Small intestine (tissue), 7 donors: ENCODE measurements at regions not wholly inside any gene's neighbourhood (a gene's known extent, or its start where the extent isn't known, plus 50 kb on each side); places are given as distances from the start of the nearest gene placed in this dataset.
"Not testable (repeated sequence)": the region's sequence is repeated elsewhere in the genome, so short reads cannot be mapped to it uniquely, and the experiment has no call there.

ENCODE experiments used
- DNase-seq, 2 donors: peaks; one replicate each; pipeline versions ENCODE4 v3.0.0 to v3.0.0-alpha.2; 2013
- FAIRE-seq: peaks from 2 replicates; lab custom pipeline; 2012; peaks lifted over from hg19 to GRCh38; lab: Jason Lieb, UNC
- H3K27ac ChIP-seq, 3 donors: one replicate each; pipeline ENCODE4 v1.5.1; 2013; ENCODE audit warnings: low read length in 2 of 3, mild to moderate bottlenecking in 2 of 3, control low read depth in 1 of 3, inconsistent platforms in 1 of 3, low read depth in 1 of 3, moderate library complexity in 1 of 3
- H3K27me3 ChIP-seq, 3 donors: one replicate each; pipeline ENCODE4 v1.6.1; 2013; ENCODE audit warnings: low read length in 3 of 3, inconsistent platforms in 1 of 3; ENCODE audit not compliant: control insufficient read depth in 3 of 3, insufficient read depth in 3 of 3
- H3K36me3 ChIP-seq, 3 donors: one replicate each; pipeline ENCODE4 v1.6.1; 2013; ENCODE audit warnings: low read length in 3 of 3, inconsistent platforms in 1 of 3, low read depth in 1 of 3, mild to moderate bottlenecking in 1 of 3, moderate library complexity in 1 of 3; ENCODE audit not compliant: control insufficient read depth in 3 of 3, insufficient read depth in 2 of 3
- H3K4me1 ChIP-seq, 3 donors: one replicate each; pipeline ENCODE4 v1.6.1; 2013; ENCODE audit warnings: low read length in 2 of 3, inconsistent platforms in 1 of 3, low read depth in 1 of 3, mild to moderate bottlenecking in 1 of 3, moderate library complexity in 1 of 3; ENCODE audit not compliant: control insufficient read depth in 3 of 3, insufficient read depth in 2 of 3
- H3K4me3 ChIP-seq, 3 donors: one replicate each; pipeline ENCODE4 v1.5.1; 2013; ENCODE audit warnings: low read length in 3 of 3, control low read depth in 1 of 3, inconsistent platforms in 1 of 3, low read depth in 1 of 3, mild to moderate bottlenecking in 1 of 3, moderate library complexity in 1 of 3
- H3K9me3 ChIP-seq, 2 donors: one replicate each; pipeline ENCODE4 v1.6.1; 2013; ENCODE audit warnings: low read depth in 1 of 2, low read length in 1 of 2; ENCODE audit not compliant: control insufficient read depth in 2 of 2, insufficient read depth in 1 of 2
- WGBS, 3 donors: extraction: QIAGEN DNeasy Blood & Tissue Kit; methylation state at CpG; one replicate each; pipeline ENCODE4 v1.1.7; 2013; 5-methylcytosine and 5-hydroxymethylcytosine counted together
- donor health status: healthy with polysubstance abuse.
- donor health status: control.
- donor health status: control.
- donor health status: Bipolar disorder and iron deficiency.
- donor health status: healthy.

DNA sequence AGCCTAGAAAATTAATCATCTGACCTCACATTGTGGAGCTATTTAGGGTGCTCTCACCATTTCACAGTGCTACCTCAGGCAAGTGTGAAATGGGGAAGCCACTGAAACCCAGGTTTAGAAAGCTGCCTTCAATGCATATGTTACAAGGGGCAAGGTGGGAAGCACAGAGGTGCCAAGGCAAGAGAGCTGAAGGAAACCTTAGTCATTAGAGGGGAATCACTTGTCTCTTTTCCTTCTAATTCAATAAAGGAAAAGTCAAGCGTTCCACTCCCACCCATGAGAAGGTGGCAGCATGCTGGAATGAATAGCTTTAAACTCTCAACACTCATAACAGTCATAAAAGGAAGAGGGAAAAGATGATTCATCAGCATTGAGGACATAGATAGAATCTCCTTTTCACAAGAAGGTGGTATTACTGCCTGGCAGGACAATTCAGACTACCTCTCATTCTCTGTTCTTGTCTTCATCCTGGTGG, 251.9 kb upstream of the IRAK1BP1 start:
- no peaks in the 10 kb centered on the region for H3K27me3 ChIP-seq
- no peaks in the 10 kb centered on the region for H3K4me1 ChIP-seq
- FAIRE-seq, result no peak
- no peak overlapping the region for H3K27ac ChIP-seq
- H3K36me3 ChIP-seq, result no peaks in the 10 kb centered on the region
- no peak for DNase-seq
- 65 to 100% (median 79%) methylated on average over 1 of the region's 1 CpG for WGBS, 3 donors
- H3K4me3 ChIP-seq, result no peak overlapping the region
- no peaks in the 10 kb centered on the region for H3K9me3 ChIP-seq

- Histone ChIP-seq H3K4me1 (no peaks in the 10 kb centered on the region), H3K4me3 (no peak overlapping the region), H3K36me3 (no peaks in the 10 kb centered on the region), H3K9me3 (no peaks in the 10 kb centered on the region), H3K27me3 (no peaks in the 10 kb centered on the region), H3K27ac (no peak overlapping the region)
- DNase-seq (no peak), FAIRE-seq (no peak)
- WGBS, 3 donors, result 30 to 56% (median 43%) methylated on average over 2 of the region's 2 CpGs
Measured at GRCh38 chr6:78618970-78619369, 248.4 kb upstream of the IRAK1BP1 start.

DNA sequence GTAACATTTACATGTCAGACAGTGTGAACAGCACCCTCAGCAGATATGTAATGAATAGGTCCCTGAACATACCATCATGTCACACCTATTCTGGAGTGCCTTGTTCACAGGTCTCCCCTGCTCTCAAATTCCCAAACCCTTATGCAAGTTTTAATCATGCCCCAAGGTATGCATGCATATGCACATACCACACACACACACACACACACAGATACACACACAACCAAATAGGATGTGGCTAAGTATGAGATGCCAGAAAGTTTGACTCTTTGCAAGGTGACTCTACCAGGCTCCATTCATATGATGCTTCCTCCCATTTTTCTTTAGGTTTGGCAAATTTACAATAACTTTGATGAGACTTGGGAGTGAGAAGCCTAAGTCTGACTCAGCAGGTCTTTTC, 243.8 kb upstream of the IRAK1BP1 start:
- Histone ChIP-seq H3K27me3 (no peaks in the 10 kb centered on the region), H3K4me1 (no peaks in the 10 kb centered on the region), H3K9me3 (no peaks in the 10 kb centered on the region), H3K36me3 (no peaks in the 10 kb centered on the region), H3K27ac (no peak overlapping the region), H3K4me3 (no peak overlapping the region)
- no peak for DNase-seq
- FAIRE-seq, result no peak

DNA sequence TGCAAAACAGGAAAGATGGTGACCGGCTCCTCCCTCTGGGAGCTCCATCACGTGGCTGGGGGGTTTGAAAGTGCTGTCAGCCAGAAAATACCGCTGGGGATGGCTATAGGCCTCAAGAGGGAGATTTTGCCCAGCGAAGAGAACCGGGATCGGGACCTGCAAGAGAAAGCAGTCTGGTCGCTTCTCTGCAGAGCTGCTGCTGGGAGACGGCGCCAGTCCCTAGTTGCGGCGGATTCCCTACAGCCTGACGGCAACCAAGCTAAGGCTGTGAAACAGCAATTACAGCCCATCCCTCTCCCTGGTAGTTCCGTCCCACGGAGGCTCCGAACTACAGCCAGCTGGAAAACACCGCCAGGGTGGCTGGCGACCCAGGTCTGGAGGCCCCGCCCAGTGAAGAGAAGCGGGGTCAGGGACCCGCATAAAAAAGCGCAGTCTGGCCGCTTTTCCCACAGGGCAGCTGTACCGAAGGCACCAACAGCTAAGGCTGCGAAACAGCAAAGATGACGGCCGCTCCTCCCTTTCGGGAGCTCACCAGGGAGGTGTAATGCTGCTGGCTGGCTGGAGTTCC, 238.1 kb upstream of the IRAK1BP1 start:
- DNase-seq (peak; percentile 34 to 48), FAIRE-seq (no peak)
- Histone ChIP-seq H3K36me3 (no peaks in the 10 kb centered on the region), H3K4me3 (peak overlapping the region in 2 of 3 donors; percentile 40 to 46), H3K27ac (no peak overlapping the region), H3K4me1 (peaks cover 0 to 4% (median 0%) of the 10 kb centered on the region in 3 donors), H3K9me3 (no peaks in the 10 kb centered on the region), H3K27me3 (no peaks in the 10 kb centered on the region)
- 22 to 35% (median 30%) methylated on average over 26 to 27 of the region's 27 CpGs for WGBS, 3 donors

GRCh38 chr6:78629836-78630235, 237.5 kb upstream of the IRAK1BP1 start:
- H3K4me1 ChIP-seq, result peaks cover 0 to 4% (median 0%) of the 10 kb centered on the region in 3 donors
- peak overlapping the region in 1 of 3 donors; percentile 46 for H3K4me3 ChIP-seq
- H3K36me3 ChIP-seq, result no peaks in the 10 kb centered on the region
- H3K9me3 ChIP-seq, result no peaks in the 10 kb centered on the region
- H3K27me3 ChIP-seq, result no peaks in the 10 kb centered on the region
- WGBS, 3 donors, result 87 to 92% (median 91%) methylated on average over 22 of the region's 22 CpGs
- DNase-seq (no peak), FAIRE-seq (no peak)
- H3K27ac ChIP-seq, result no peak overlapping the region

DNA sequence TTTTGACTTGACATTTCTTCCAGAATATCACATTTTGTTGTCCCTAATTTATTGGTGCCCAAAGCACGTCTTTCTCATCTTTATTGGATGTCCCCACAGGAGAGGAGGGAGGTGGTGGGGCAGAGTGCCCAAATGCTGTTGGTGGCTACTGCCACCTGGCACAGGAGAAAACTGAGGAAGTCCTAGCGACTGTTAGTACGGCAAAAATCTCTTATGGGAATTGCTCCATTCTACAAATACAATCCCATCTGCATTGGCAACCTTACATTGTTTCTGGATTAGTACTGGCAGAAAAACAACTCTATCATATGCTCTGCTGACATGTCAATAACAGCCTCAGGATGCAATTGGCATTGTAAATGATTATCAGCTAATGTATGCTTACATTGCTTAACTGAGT, 235.4 kb upstream of the IRAK1BP1 start:
- Histone ChIP-seq H3K9me3 (no peaks in the 10 kb centered on the region), H3K36me3 (no peaks in the 10 kb centered on the region), H3K4me1 (peaks cover 0 to 4% (median 0%) of the 10 kb centered on the region in 3 donors), H3K27ac (no peak overlapping the region), H3K27me3 (no peaks in the 10 kb centered on the region), H3K4me3 (no peak overlapping the region)
- FAIRE-seq, result no peak
- WGBS, 3 donors, result 46 to 67% (median 64%) methylated on average over 3 of the region's 3 CpGs
- DNase-seq, result no peak

DNA sequence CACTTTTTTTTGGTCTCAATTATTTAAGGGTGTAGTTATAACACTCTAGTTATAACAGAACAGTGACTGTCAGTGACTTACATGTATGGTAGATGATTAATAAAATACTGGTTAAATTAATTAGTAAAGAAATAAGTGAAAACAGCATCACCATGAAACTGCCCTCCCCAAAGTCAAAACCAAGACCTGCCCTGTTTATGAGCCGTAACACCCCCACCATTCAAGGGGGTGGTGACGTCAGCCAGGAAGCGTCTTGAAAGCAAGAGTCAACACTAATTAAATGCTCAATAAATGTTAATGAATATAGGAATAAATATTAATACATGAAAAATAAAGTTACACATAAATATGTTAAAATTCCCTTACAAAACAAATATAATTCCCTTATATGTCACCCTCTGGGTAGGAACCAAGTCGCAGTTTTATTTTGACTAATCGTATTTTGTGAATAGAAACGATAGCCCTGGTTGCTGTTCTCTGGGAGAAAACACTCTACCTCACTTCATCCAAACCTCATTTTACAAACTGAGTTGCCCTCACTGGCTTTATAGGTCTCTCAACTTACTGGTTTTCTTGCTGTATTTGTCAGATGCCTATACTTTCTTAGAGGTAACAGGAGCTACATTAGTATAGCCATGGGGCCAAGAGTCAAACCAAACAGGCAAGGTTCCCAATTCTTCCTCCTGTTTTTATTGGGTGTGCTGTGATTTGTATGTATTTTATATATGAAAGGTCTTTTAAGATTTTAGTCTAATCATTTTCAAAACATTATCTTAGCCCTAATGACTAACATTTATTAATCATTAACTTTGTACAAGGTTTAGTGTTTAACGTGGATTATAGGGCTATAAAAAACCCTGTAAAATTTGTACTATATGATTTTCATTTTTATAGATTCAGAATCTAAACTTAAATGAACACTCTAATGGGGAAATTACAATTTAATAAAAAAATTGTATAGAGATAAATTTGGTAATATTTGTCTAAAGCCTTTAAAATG, 227.9 kb upstream of the IRAK1BP1 start:
- H3K27me3 ChIP-seq, result no peaks in the 10 kb centered on the region
- H3K4me1 ChIP-seq, result no peaks in the 10 kb centered on the region
- H3K36me3 ChIP-seq, result no peaks in the 10 kb centered on the region
- no peak overlapping the region for H3K27ac ChIP-seq
- WGBS, 3 donors, result 27 to 67% (median 36%) methylated on average over 7 of the region's 7 CpGs
- DNase-seq (peak; percentile 35 to 45), FAIRE-seq (peak; percentile 89)
- H3K4me3 ChIP-seq, result no peak overlapping the region
- peaks cover 0 to 5% of the 10 kb centered on the region in 2 donors for H3K9me3 ChIP-seq

GRCh38 chr6:78643976-78644375, 223.4 kb upstream of the IRAK1BP1 start:
- H3K27me3 ChIP-seq, FAIRE-seq, H3K9me3 ChIP-seq, H3K4me1 ChIP-seq, H3K4me3 ChIP-seq, H3K36me3 ChIP-seq, H3K27ac ChIP-seq, DNase-seq: not testable (repeated sequence)
- WGBS, 3 donors, result 74 to 86% (median 79%) methylated on average over 6 of the region's 6 CpGs
